H1 (cell line): ENCODE measurements at regions not wholly inside any gene's neighbourhood (a gene's known extent, or its start where the extent isn't known, plus 50 kb on each side); places are given as distances from the start of the nearest gene placed in this dataset.

Experiments used
- CTCF ChIA-PET: fragments of 300-600 bp; sonication (Branson Sonifier 250); formaldehyde crosslinking; loops from one replicate; lab custom pipeline; 2021; ENCODE audit not compliant: partially characterized antibody; lab: Charles Lee
- POLR2A ChIA-PET: fragments of 300-600 bp; sonication (Branson Sonifier 250); formaldehyde crosslinking; loops from one replicate; lab custom pipeline; 2021; ENCODE audit warnings: inconsistent platforms; ENCODE audit not compliant: partially characterized antibody; lab: Charles Lee
- DNase-seq, 2 experiments: peaks; one replicate each; pipeline versions ENCODE4 v3.0.0 to v3.0.0-alpha.2; 2010 to 2022; ENCODE audit warnings: low spot score in 2 of 2, low read depth in 1 of 2, mixed read lengths in 1 of 2
- FAIRE-seq: peaks from 2 replicates; lab custom pipeline; 2011; peaks lifted over from hg19 to GRCh38; lab: Jason Lieb, UNC
- H2AFZ ChIP-seq: 2 replicates; pipeline ENCODE4 v1.8.1; 2012; ENCODE audit warnings: low read length, inconsistent platforms
- H2AK5ac ChIP-seq: 2 replicates; pipeline ENCODE4 v1.6.1; 2013; ENCODE audit warnings: low read depth, low read length
- H2BK120ac ChIP-seq: replicated peaks from 2 replicates; pipeline ENCODE3; 2013; ENCODE audit warnings: low read depth, low read length, inconsistent platforms
- H2BK12ac ChIP-seq: 2 replicates; pipeline ENCODE4 v1.6.1; 2013; ENCODE audit warnings: low read depth, low read length
- H2BK15ac ChIP-seq: 2 replicates; pipeline ENCODE4 v1.6.1; 2013; ENCODE audit warnings: low read length
- H2BK20ac ChIP-seq: 2 replicates; pipeline ENCODE4 v1.6.1; 2013; ENCODE audit warnings: low read length
- H2BK5ac ChIP-seq: 2 replicates; pipeline ENCODE4 v1.6.1; 2013; ENCODE audit warnings: low read depth, low read length
- H3K14ac ChIP-seq: 2 replicates; pipeline ENCODE4 v1.6.1; 2013; ENCODE audit warnings: inconsistent platforms; ENCODE audit not compliant: insufficient read length
- H3K18ac ChIP-seq: 2 replicates; pipeline ENCODE4 v1.6.1; 2013; ENCODE audit warnings: low read length; ENCODE audit errors: extremely low read depth
- H3K23ac ChIP-seq: 2 replicates; pipeline ENCODE4 v1.6.1; 2013; ENCODE audit warnings: inconsistent platforms; ENCODE audit not compliant: insufficient read length
- H3K23me2 ChIP-seq: 2 replicates; pipeline ENCODE4 v1.6.1; 2013; ENCODE audit warnings: low read depth, low read length
- H3K27ac ChIP-seq: 2 replicates; pipeline ENCODE4 v1.6.1; 2011; ENCODE audit warnings: low read depth, low read length, inconsistent platforms
- H3K27me3 ChIP-seq, 4 experiments: replicated peaks in 1 of 4; 1 replicate in 1 of 4; 2 replicates in 3 of 4; pipeline versions ENCODE4 v1.6.1 to v1.8.1; 2011 to 2013; ENCODE audit warnings: low read length in 3 of 4, mild to moderate bottlenecking in 3 of 4, inconsistent platforms in 2 of 4, mixed read lengths in 2 of 4, moderate library complexity in 1 of 4; ENCODE audit not compliant: control insufficient read depth in 3 of 4, insufficient read depth in 3 of 4; ENCODE audit errors: extremely low read depth in 1 of 4
- H3K36me3 ChIP-seq, 4 experiments: 2 replicates each; pipeline versions ENCODE4 v1.6.1 to v1.8.1; 2011 to 2013; ENCODE audit warnings: mild to moderate bottlenecking in 4 of 4, low read length in 3 of 4, moderate library complexity in 2 of 4, control low read depth in 1 of 4, inconsistent platforms in 1 of 4; ENCODE audit not compliant: insufficient read depth in 4 of 4, control insufficient read depth in 2 of 4
- H3K4ac ChIP-seq: replicated peaks from 2 replicates; pipeline ENCODE3; 2013; ENCODE audit warnings: low read length, low read depth, mixed read lengths, inconsistent platforms; ENCODE audit not compliant: insufficient read length
- H3K4me1 ChIP-seq, 4 experiments: replicated peaks in 1 of 4; 1 replicate in 1 of 4; 2 replicates in 3 of 4; pipeline versions ENCODE4 v1.6.1 to v1.8.1; 2011 to 2013; ENCODE audit warnings: low read length in 3 of 4, inconsistent platforms in 2 of 4, mixed read lengths in 1 of 4; ENCODE audit not compliant: insufficient read depth in 4 of 4, control insufficient read depth in 3 of 4
- H3K4me2 ChIP-seq, 2 experiments: 2 replicates each; pipeline versions ENCODE4 v1.6.1 to v1.8.1; 2011 to 2013; ENCODE audit warnings: low read depth in 2 of 2, low read length in 2 of 2, control low read depth in 1 of 2, inconsistent platforms in 1 of 2, mild to moderate bottlenecking in 1 of 2; ENCODE audit not compliant: insufficient read depth in 1 of 2
- H3K4me3 ChIP-seq, 4 experiments: fragments of 200-600, 300-600 bp in 1 of 4; sonication (generic), shearing (Covaris generic), sonication (Bioruptor Twin) in 1 of 4; 2 replicates each; pipeline versions ENCODE4 v1.5.1 to v1.8.1; 2011 to 2016; ENCODE audit warnings: low read length in 4 of 4, low read depth in 3 of 4, control low read depth in 2 of 4, inconsistent platforms in 2 of 4, mild to moderate bottlenecking in 2 of 4, mixed read lengths in 1 of 4, moderate library complexity in 1 of 4; ENCODE audit not compliant: insufficient read depth in 2 of 4; ENCODE audit errors: extremely low read depth in 1 of 4
- H3K56ac ChIP-seq: replicated peaks from 2 replicates; pipeline ENCODE3; 2013; ENCODE audit warnings: low read depth, mild to moderate bottlenecking, mixed read lengths, low read length, inconsistent platforms; ENCODE audit not compliant: insufficient read length
- H3K79me1 ChIP-seq: 2 replicates; pipeline ENCODE4 v1.6.1; 2013; ENCODE audit warnings: low read depth, low read length, control low read depth
- H3K79me2 ChIP-seq, 2 experiments: 2 replicates each; pipeline versions ENCODE4 v1.6.1 to v1.8.1; 2012 to 2013; ENCODE audit warnings: low read length in 2 of 2, mild to moderate bottlenecking in 2 of 2, inconsistent platforms in 1 of 2; ENCODE audit not compliant: insufficient read depth in 2 of 2, control insufficient read depth in 1 of 2
- H3K9ac ChIP-seq, 4 experiments: replicated peaks in 1 of 4; 1 replicate in 1 of 4; 2 replicates in 3 of 4; pipeline versions ENCODE4 v1.6.1 to v1.8.1; 2011 to 2013; ENCODE audit warnings: low read depth in 3 of 4, low read length in 3 of 4, control low read depth in 2 of 4, mild to moderate bottlenecking in 2 of 4, moderate library complexity in 2 of 4, inconsistent platforms in 1 of 4; ENCODE audit errors: extremely low read depth in 1 of 4
- H3K9me3 ChIP-seq, 2 experiments: 2 replicates each; pipeline versions ENCODE4 v1.6.1 to v1.8.1; 2012 to 2013; ENCODE audit warnings: mild to moderate bottlenecking in 2 of 2, moderate library complexity in 2 of 2, control low read depth in 1 of 2, inconsistent platforms in 1 of 2, low read depth in 1 of 2, low read length in 1 of 2, mixed read lengths in 1 of 2; ENCODE audit not compliant: insufficient read depth in 2 of 2
- H4K20me1 ChIP-seq, 2 experiments: replicated peaks in 1 of 2; 2 replicates each; pipeline versions ENCODE3 to v1.8.1; 2011 to 2013; ENCODE audit warnings: inconsistent platforms in 2 of 2, low read length in 2 of 2, mild to moderate bottlenecking in 1 of 2; ENCODE audit not compliant: insufficient read depth in 2 of 2, control insufficient read depth in 1 of 2
- H4K5ac ChIP-seq: 2 replicates; pipeline ENCODE4 v1.6.1; 2013; ENCODE audit warnings: low read length, low read depth, mixed read lengths, inconsistent platforms; ENCODE audit not compliant: insufficient read length
- H4K8ac ChIP-seq: 2 replicates; pipeline ENCODE4 v1.8.0; 2013; ENCODE audit warnings: mild to moderate bottlenecking, moderate library complexity, low read length, inconsistent platforms; ENCODE audit not compliant: insufficient read depth; ENCODE audit errors: extremely low read depth
- H4K91ac ChIP-seq: replicated peaks from 2 replicates; pipeline ENCODE3; 2013; ENCODE audit warnings: low read length, mixed read lengths, inconsistent platforms; ENCODE audit not compliant: insufficient read length
- SIN3A ChIP-seq, 2 experiments: IDR thresholded peaks in 1 of 2; conservative IDR thresholded peaks in 1 of 2; 2 replicates each; pipeline ENCODE4 v1.6.1; 2011 to 2012; ENCODE audit warnings: low read length in 2 of 2, improper control_type of control experiment in 1 of 2, low read depth in 1 of 2, mild to moderate bottlenecking in 1 of 2
- TEAD4 ChIP-seq: IDR thresholded peaks from 2 replicates; pipeline ENCODE4 v1.6.1; 2012; ENCODE audit warnings: low read depth, low read length, inconsistent platforms, mixed read lengths
- YY1 ChIP-seq: IDR thresholded peaks from 2 replicates; pipeline ENCODE4 v1.6.1; 2011; ENCODE audit warnings: low read depth, mild to moderate bottlenecking, low read length
- WGBS, 2 experiments: shearing (Covaris generic) in 1 of 2; methylation state at CpG; one replicate each; pipeline versions ENCODE4 v1.1.6 to v1.1.7; 2013 to 2015; ENCODE audit warnings: low lambda C conversion rate in 2 of 2, mixed read lengths in 2 of 2, inconsistent platforms in 1 of 2, low coverage in 1 of 2, missing lambda C conversion rate in 1 of 2; ENCODE audit not compliant: insufficient replicate concordance in 2 of 2, insufficient coverage in 1 of 2, insufficient read length in 1 of 2; ENCODE audit errors: extremely low coverage in 1 of 2, missing lambda C conversion rate in 1 of 2; 5-methylcytosine and 5-hydroxymethylcytosine counted together

DNA sequence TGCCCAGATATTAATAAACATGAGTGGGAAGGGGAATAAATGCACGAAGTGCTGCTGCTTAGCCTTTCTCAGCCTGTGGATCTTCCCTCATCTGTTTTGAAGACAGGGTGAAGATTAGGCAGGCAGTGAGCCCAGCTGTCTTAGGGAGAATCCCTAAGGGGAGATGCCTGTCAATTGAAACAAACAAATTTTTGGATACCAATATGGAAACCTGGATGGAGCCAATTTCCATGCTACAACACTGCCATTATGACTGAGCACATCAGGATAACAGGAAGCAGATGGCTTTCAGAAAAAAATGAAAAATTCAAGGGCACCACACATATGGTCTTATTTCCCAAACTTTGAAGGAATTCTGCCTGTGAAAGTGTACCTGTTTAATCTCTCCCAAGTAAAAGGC lies 80.3 kb downstream of the HMHB1 start:
- Histone ChIP-seq H3K79me2 (no peaks in the 10 kb centered on the region), H3K27ac (no peak overlapping the region), H2AK5ac (no peak overlapping the region), H3K9me3 (no peaks in the 10 kb centered on the region), H3K18ac (no peak overlapping the region), H3K36me3 (no peaks in the 10 kb centered on the region), H2BK12ac (no peak overlapping the region), H3K4ac (no peak overlapping the region), H3K4me2 (no peak overlapping the region), H3K14ac (no peak overlapping the region), H4K8ac (no peak overlapping the region), H3K4me1 (peaks cover 0 to 3% (median 0%) of the 10 kb centered on the region in 4 experiments; a peak in 1 of 7 replicates), H3K4me3 (no peak overlapping the region), H4K91ac (no peak overlapping the region), H4K5ac (no peak overlapping the region), H3K27me3 (no peaks in the 10 kb centered on the region), H4K20me1 (no peaks in the 10 kb centered on the region), H2AFZ (no peak overlapping the region), H2BK15ac (no peak overlapping the region), H3K79me1 (no peaks in the 10 kb centered on the region), H3K23ac (no peak overlapping the region), H2BK5ac (no peak overlapping the region), H3K9ac (no peak overlapping the region)
- POLR2A ChIA-PET: no interaction called here
- 75% methylated on average over 1 of the region's 1 CpG; no CpG with 5 or more reads in 1 of the 2 experiments for WGBS, 2 experiments
- no peak for FAIRE-seq
- CTCF ChIA-PET: interaction anchor here (1.1 kb wide), 1 partner anchor 250 kb away, joined by 3 read pairs; no protein-coding TSS in a partner anchor
- DNase-seq: no peak
- TF ChIP-seq TEAD4 (no peak), SIN3A (conservative IDR thresholded peaks at IDR 0.05 in 1 of 2, IDR thresholded peaks at IDR 0.05 in 1 of 2; ENCODE audit: low read depth in 1 of 2, low read length in 2 of 2) (no peak), YY1 (no peak)
- TF ChIP-seq, all 59 proteins: peak for 0
- no peak overlapping the region for H2BK120ac ChIP-seq
- H3K23me2 ChIP-seq: no peaks in the 10 kb centered on the region
- H2BK20ac ChIP-seq: no peak overlapping the region
- no peak overlapping the region for H3K56ac ChIP-seq
